IPS-18c (cell line): ENCODE measurements at regions not wholly inside any gene's neighbourhood (a gene's known extent, or its start where the extent isn't known, plus 50 kb on each side); places are given as distances from the start of the nearest gene placed in this dataset.
"Not testable (repeated sequence)": the region's sequence is repeated elsewhere in the genome, so short reads cannot be mapped to it uniquely, and the experiment has no call there.

Source experiments
- H3K4me3 ChIP-seq: 2 replicates; pipeline ENCODE4 v1.7.0; 2013; ENCODE audit warnings: low read depth, mild to moderate bottlenecking, low read length, moderate library complexity; ENCODE audit not compliant: insufficient read depth
- H3K9me3 ChIP-seq: one replicate; pipeline ENCODE4 v1.6.1; 2013; ENCODE audit warnings: mild to moderate bottlenecking, low read length, moderate library complexity; ENCODE audit not compliant: control insufficient read depth, insufficient read depth

DNA sequence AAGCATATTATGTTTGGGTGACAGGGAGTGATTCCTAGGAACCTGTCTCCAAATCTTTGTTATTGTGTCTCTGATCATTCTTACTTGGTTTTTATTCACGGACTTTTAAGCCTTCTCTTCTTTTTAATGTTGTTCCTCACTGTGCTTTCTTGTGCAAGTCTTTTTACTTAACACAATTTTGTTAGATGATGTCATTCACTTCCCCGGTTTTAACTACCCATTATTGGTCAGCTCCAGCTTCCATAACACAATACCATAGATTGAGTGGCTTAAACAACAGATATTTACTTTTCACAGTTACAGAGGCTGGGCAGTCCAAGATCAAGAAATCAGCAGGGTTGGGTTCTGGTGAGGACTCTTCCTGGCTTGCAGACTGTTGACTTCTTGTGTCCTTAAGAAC lies 436.3 kb upstream of the CBLB start:
- no peak overlapping the region for H3K4me3 ChIP-seq
- H3K9me3 ChIP-seq: no peaks in the 10 kb centered on the region

GRCh38 chr3:106305882-106306435 lies 437.1 kb upstream of the CBLB start:
- H3K4me3 ChIP-seq: no peak overlapping the region
- H3K9me3 ChIP-seq: no peaks in the 10 kb centered on the region

- Histone ChIP-seq H3K4me3 (no peak overlapping the region), H3K9me3 (no peaks in the 10 kb centered on the region)
These were observed 440.5 kb upstream of the CBLB start for GRCh38 chr3:106309274-106309673.

- not testable (repeated sequence) for H3K4me3 ChIP-seq, H3K9me3 ChIP-seq
These were observed 441.0 kb upstream of the CBLB start for GRCh38 chr3:106309798-106310197.

- Histone ChIP-seq H3K4me3 (no peak overlapping the region), H3K9me3 (no peaks in the 10 kb centered on the region)
These were observed 448.6 kb upstream of the CBLB start for GRCh38 chr3:106317141-106318055.

DNA sequence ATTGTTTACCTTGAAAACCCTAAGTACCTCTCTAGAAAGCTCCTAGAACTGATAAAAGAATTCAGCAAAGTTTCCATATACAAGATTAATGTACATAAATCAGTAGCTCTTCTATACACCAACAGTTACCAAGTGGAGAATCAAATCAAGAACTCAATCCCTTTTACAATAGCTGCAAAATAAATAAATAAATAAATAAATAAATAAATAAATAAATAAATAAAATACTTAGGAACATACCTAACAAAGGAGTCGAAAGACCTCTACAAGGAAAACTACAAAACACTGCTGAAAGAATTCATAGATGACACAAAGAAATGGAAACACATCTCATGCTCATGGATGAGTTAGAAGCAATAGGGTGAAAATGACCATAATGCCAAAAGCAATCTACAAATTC lies 452.6 kb upstream of the CBLB start:
- not testable (repeated sequence) for H3K9me3 ChIP-seq, H3K4me3 ChIP-seq

- Histone ChIP-seq H3K9me3 (no peaks in the 10 kb centered on the region), H3K4me3 (no peak overlapping the region)
These were observed 454.8 kb upstream of the CBLB start for GRCh38 chr3:106323586-106323985.

DNA sequence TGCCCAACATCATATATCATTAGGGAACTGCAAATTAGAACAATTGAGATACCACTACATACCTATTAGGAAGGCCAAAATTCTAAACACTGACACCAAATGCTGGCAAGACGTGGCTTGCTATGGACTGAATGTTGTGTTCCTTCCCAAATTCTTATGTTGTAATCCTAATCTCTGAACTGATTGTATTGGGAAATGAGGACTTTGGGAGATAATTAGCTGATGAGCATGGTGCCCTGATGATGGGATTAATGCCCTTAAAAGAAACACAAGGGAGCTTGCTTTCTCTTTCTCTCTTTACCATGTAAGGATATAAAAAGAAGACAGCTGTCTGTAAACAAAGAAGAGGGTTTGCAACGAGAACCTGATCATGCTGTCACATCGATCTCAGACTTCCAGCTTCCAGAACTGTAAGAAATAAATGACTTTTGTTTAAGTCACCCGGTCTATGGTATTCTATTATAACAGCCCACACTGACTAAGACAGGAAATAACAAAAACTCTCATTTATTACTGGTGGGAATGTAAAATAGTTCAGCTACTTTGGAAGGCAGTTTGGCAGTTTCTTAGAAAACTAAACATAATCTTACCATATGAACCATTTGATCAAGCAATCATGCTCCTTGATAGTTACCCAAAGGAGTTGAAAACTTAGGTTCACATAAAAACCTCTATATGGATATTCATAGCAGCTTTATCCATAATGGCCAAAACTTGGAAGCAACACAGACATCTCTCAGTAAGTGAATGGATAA lies 458.3 kb upstream of the CBLB start:
- H3K4me3 ChIP-seq: no peak overlapping the region
- no peaks in the 10 kb centered on the region for H3K9me3 ChIP-seq

GRCh38 chr3:106327696-106328025 lies 458.8 kb upstream of the CBLB start:
- Histone ChIP-seq H3K4me3 (no peak overlapping the region), H3K9me3 (no peaks in the 10 kb centered on the region)

GRCh38 chr3:106328224-106328623 lies 459.4 kb upstream of the CBLB start:
- no peak overlapping the region for H3K4me3 ChIP-seq
- H3K9me3 ChIP-seq: no peaks in the 10 kb centered on the region

GRCh38 chr3:106329521-106329920 lies 460.7 kb upstream of the CBLB start:
- Histone ChIP-seq H3K9me3 (no peaks in the 10 kb centered on the region), H3K4me3 (no peak overlapping the region)

GRCh38 chr3:106331636-106332035 lies 462.8 kb upstream of the CBLB start:
- no peaks in the 10 kb centered on the region for H3K9me3 ChIP-seq
- no peak overlapping the region for H3K4me3 ChIP-seq

DNA sequence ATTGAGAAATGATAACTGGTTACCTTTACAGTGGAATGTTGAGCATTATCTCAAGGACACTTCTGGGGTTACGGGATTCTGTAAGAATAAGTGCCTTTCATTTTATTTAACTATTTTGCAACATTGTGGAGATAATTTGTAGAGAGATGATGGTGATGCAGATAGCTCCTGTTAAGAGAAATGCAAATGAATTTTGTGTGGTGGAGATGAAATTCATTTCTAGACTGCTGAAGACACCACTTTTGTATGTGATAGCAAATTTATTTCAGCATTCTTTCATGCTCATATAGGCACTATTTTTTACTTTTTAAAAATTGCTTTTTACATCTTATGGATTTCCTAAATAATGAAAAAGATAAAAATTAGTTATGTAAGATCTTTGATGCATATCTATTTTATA lies 463.3 kb upstream of the CBLB start:
- Histone ChIP-seq H3K4me3 (no peak overlapping the region), H3K9me3 (no peaks in the 10 kb centered on the region)

DNA sequence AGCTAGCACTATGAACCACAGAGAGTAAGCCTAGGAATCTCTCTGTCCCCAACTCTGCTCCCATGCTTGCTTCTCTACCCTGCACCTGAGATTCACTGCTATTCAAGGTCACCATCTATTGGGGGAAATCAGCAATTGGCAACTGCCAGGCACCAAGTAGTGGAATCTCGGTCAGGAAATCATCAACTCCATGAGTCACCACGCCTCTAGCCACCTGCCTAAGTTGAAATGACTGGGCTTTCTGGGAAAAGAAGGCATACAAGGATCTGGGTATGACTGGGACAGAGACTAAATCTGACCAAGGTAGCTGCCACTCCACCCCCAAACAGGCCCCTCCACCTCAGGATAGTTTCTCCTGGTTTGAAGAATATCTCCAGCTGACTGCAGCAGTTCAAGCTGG lies 464.1 kb upstream of the CBLB start:
- no peaks in the 10 kb centered on the region for H3K9me3 ChIP-seq
- no peak overlapping the region for H3K4me3 ChIP-seq

GRCh38 chr3:106333911-106334618 lies 465.3 kb upstream of the CBLB start:
- Histone ChIP-seq H3K4me3 (no peak overlapping the region), H3K9me3 (no peaks in the 10 kb centered on the region)

- no peak overlapping the region for H3K4me3 ChIP-seq
- H3K9me3 ChIP-seq: no peaks in the 10 kb centered on the region
These were observed 467.8 kb upstream of the CBLB start for GRCh38 chr3:106336619-106337018.

- Histone ChIP-seq H3K9me3 (no peaks in the 10 kb centered on the region), H3K4me3 (no peak overlapping the region)
These were observed 468.3 kb upstream of the CBLB start for GRCh38 chr3:106337116-106337515.
